Smooth muscle cell (in vitro differentiated cells): ENCODE measurements at regions not wholly inside any gene's neighbourhood (a gene's known extent, or its start where the extent isn't known, plus 50 kb on each side); places are given as distances from the start of the nearest gene placed in this dataset.

Experiments
- DNase-seq: peaks from one replicate; lab custom pipeline; 2025; ENCODE audit not compliant: unreplicated experiment; lab: John Stamatoyannopoulos, UW
- H2AFZ ChIP-seq: fragments of 200-600 bp; sonication (generic); 2 replicates; pipeline ENCODE4 v1.6.0; 2016; ENCODE audit warnings: antibody characterized with exemption, low read depth, mild to moderate bottlenecking
- H3F3A ChIP-seq: fragments of 200-600 bp; sonication (generic); 2 replicates; pipeline ENCODE4 v1.6.0; 2017; ENCODE audit warnings: antibody characterized with exemption, low read depth
- H3K27ac ChIP-seq: fragments of 200-600 bp; sonication (generic); 2 replicates; pipeline ENCODE4 v1.5.1; 2016; ENCODE audit warnings: low read depth, mild to moderate bottlenecking
- H3K27me3 ChIP-seq: fragments of 200-600 bp; sonication (generic); 2 replicates; pipeline ENCODE4 v1.6.1; 2016; ENCODE audit warnings: low read depth, mild to moderate bottlenecking
- H3K36me3 ChIP-seq: fragments of 200-600 bp; sonication (generic); 2 replicates; pipeline ENCODE4 v1.5.1; 2016; ENCODE audit warnings: low read depth
- H3K4me1 ChIP-seq: fragments of 200-600 bp; sonication (generic); 2 replicates; pipeline ENCODE4 v1.5.1; 2016; ENCODE audit warnings: low read depth
- H3K4me2 ChIP-seq: fragments of 200-600 bp; sonication (generic); 2 replicates; pipeline ENCODE4 v1.6.0; 2016; ENCODE audit warnings: mild to moderate bottlenecking
- H3K4me3 ChIP-seq: fragments of 200-600 bp; sonication (generic); 2 replicates; pipeline ENCODE4 v1.5.1; 2016; ENCODE audit warnings: mild to moderate bottlenecking
- H3K79me2 ChIP-seq: fragments of 200-600 bp; sonication (generic); 2 replicates; pipeline ENCODE4 v1.6.0; 2016; ENCODE audit warnings: low read depth, mild to moderate bottlenecking
- H3K9ac ChIP-seq: fragments of 200-600 bp; sonication (generic); 2 replicates; pipeline ENCODE4 v1.6.0; 2016; ENCODE audit warnings: low read depth
- H3K9me3 ChIP-seq: fragments of 200-600 bp; sonication (generic); replicated peaks from 2 replicates; pipeline ENCODE4 v1.5.1; 2016; ENCODE audit warnings: low read depth
- H4K20me1 ChIP-seq: fragments of 200-600 bp; sonication (generic); 2 replicates; pipeline ENCODE4 v1.6.0; 2016; ENCODE audit warnings: low read depth
- WGBS: methylation state at CpG from one replicate; pipeline ENCODE4 v1.1.7; 2016; ENCODE audit warnings: low lambda C conversion rate; 5-methylcytosine and 5-hydroxymethylcytosine counted together
- TF ChIP-seq, protein P1 (sequence below): fragments of 200-600 bp; sonication (generic); IDR thresholded peaks from 2 replicates; pipeline ENCODE4 v1.5.1; 2017; ENCODE audit warnings: borderline replicate concordance, mild to moderate bottlenecking, antibody characterized with exemption; ENCODE audit not compliant: insufficient read depth, poor library complexity, severe bottlenecking

DNA sequence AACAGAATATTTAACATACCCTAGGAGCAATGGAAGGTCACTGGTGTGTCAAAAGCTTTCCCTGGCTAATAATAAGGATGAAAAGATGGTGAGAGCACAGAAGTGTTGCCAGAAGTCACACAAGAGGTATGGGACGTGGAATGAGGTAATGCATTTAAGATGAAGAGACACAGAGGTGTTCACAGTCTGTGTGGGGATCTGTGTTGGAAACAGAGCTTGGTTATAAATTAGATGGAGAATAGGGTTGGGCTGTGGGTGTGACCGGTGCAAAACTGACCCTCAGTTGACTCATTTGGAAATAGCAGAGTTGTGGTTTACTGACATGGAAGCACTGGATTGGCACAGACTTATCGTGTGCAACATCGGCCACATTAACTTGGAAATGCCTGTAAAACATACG, 372.5 kb downstream of the SATB2 start:
- no peaks in the 10 kb centered on the region for H3K4me1 ChIP-seq
- H3K4me2 ChIP-seq: no peak overlapping the region
- H3K27ac ChIP-seq: no peak overlapping the region
- H3K4me3 ChIP-seq: no peak overlapping the region
- no peaks in the 10 kb centered on the region for H3K36me3 ChIP-seq
- no peaks in the 10 kb centered on the region for H3K79me2 ChIP-seq
- no peaks in the 10 kb centered on the region for H4K20me1 ChIP-seq
- WGBS: 93% methylated on average over 5 of the region's 5 CpGs
- no peaks in the 10 kb centered on the region for H3K9me3 ChIP-seq
- no peaks in the 10 kb centered on the region for H3K27me3 ChIP-seq
- no peak overlapping the region for H2AFZ ChIP-seq
- TF ChIP-seq, protein P1, sequence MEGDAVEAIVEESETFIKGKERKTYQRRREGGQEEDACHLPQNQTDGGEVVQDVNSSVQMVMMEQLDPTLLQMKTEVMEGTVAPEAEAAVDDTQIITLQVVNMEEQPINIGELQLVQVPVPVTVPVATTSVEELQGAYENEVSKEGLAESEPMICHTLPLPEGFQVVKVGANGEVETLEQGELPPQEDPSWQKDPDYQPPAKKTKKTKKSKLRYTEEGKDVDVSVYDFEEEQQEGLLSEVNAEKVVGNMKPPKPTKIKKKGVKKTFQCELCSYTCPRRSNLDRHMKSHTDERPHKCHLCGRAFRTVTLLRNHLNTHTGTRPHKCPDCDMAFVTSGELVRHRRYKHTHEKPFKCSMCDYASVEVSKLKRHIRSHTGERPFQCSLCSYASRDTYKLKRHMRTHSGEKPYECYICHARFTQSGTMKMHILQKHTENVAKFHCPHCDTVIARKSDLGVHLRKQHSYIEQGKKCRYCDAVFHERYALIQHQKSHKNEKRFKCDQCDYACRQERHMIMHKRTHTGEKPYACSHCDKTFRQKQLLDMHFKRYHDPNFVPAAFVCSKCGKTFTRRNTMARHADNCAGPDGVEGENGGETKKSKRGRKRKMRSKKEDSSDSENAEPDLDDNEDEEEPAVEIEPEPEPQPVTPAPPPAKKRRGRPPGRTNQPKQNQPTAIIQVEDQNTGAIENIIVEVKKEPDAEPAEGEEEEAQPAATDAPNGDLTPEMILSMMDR: no peak
- H3K9ac ChIP-seq: no peak overlapping the region
- no peaks in the 10 kb centered on the region for H3F3A ChIP-seq
- DNase-seq: no peak

GRCh38 chr2:199070322-199070949, 387.3 kb downstream of the SATB2 start:
- no peak for DNase-seq
- Histone ChIP-seq H3K4me2 (no peak overlapping the region), H3K27me3 (no peaks in the 10 kb centered on the region), H3K9me3 (no peaks in the 10 kb centered on the region), H3K36me3 (no peaks in the 10 kb centered on the region), H4K20me1 (no peaks in the 10 kb centered on the region), H3F3A (no peaks in the 10 kb centered on the region), H3K9ac (no peak overlapping the region), H2AFZ (no peak overlapping the region), H3K4me1 (no peaks in the 10 kb centered on the region), H3K79me2 (no peaks in the 10 kb centered on the region), H3K4me3 (no peak overlapping the region), H3K27ac (no peak overlapping the region)
- 87% methylated on average over 1 of the region's 1 CpG for WGBS
- TF ChIP-seq, protein P1: no peak

DNA sequence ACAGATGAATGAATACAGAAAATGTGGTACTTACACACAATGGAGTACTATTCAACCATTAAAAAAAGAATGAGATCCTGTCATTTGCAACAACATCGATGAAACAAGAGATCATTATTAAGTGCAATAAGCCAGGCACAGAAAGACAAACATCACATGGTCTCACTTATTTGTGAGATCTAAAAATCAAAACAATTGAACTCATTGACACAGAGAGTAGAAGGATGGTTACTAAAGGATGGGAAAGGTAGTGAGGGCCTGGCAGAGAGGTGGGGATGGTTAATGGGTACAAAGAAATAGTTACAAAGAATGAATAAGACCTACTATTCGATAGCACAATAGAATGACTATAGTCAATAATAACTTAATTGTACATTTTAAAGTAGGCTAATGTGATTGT, 393.5 kb downstream of the SATB2 start:
- Histone ChIP-seq H3K9me3 (no peaks in the 10 kb centered on the region), H3K9ac (no peak overlapping the region), H3K4me3 (no peak overlapping the region), H3K79me2 (no peaks in the 10 kb centered on the region), H3K36me3 (no peaks in the 10 kb centered on the region), H4K20me1 (no peaks in the 10 kb centered on the region), H2AFZ (no peak overlapping the region), H3K27ac (no peak overlapping the region), H3K4me2 (no peak overlapping the region), H3F3A (no peaks in the 10 kb centered on the region), H3K27me3 (no peaks in the 10 kb centered on the region), H3K4me1 (no peaks in the 10 kb centered on the region)
- DNase-seq: no peak
- TF ChIP-seq, protein P1: no peak
- WGBS: 83% methylated on average over 2 of the region's 2 CpGs

- no peak overlapping the region for H3K9ac ChIP-seq
- no peak for DNase-seq
- no peaks in the 10 kb centered on the region for H4K20me1 ChIP-seq
- no peak overlapping the region for H3K4me3 ChIP-seq
- H3K79me2 ChIP-seq: no peaks in the 10 kb centered on the region
- no peaks in the 10 kb centered on the region for H3K27me3 ChIP-seq
- TF ChIP-seq, protein P1: no peak
- H3K36me3 ChIP-seq: no peaks in the 10 kb centered on the region
- H2AFZ ChIP-seq: no peak overlapping the region
- no peaks in the 10 kb centered on the region for H3K9me3 ChIP-seq
- H3F3A ChIP-seq: no peaks in the 10 kb centered on the region
- H3K4me2 ChIP-seq: no peak overlapping the region
- no peaks in the 10 kb centered on the region for H3K4me1 ChIP-seq
- 87% methylated on average over 2 of the region's 2 CpGs for WGBS
- no peak overlapping the region for H3K27ac ChIP-seq
These were observed 399.8 kb downstream of the SATB2 start for GRCh38 chr2:199057936-199058335.
